GM21515 (cell line): ENCODE measurements at regions not wholly inside any gene's neighbourhood (a gene's known extent, or its start where the extent isn't known, plus 50 kb on each side); places are given as distances from the start of the nearest gene placed in this dataset.
A peak's percentile ranks its signal among the peaks of the same experiment; 100 is the strongest.

Experiments used
- ATAC-seq: cut with Tn5 transposase; IDR thresholded peaks from one replicate; pipeline ENCODE4 v1.9.1; 2021; ENCODE audit not compliant: unreplicated experiment

- ATAC-seq = no peak
Measured at GRCh38 chr1:191140038-191140437, 662.4 kb upstream of the BRINP3 start.

GRCh38 chr1:191142748-191143147 lies 665.1 kb upstream of the BRINP3 start:
- no peak for ATAC-seq

- no peak for ATAC-seq
Measured at GRCh38 chr1:191145834-191146233, 668.2 kb upstream of the BRINP3 start.

GRCh38 chr1:191151321-191151807 lies 673.7 kb upstream of the BRINP3 start:
- no peak for ATAC-seq

GRCh38 chr1:191152776-191153175 lies 675.1 kb upstream of the BRINP3 start:
- ATAC-seq = no peak

GRCh38 chr1:191155178-191155577 lies 677.5 kb upstream of the BRINP3 start:
- no peak for ATAC-seq

- ATAC-seq = no peak
Measured at GRCh38 chr1:191160837-191161236, 683.2 kb upstream of the BRINP3 start.

GRCh38 chr1:191162762-191163161 lies 685.1 kb upstream of the BRINP3 start:
- ATAC-seq = no peak

- ATAC-seq = no peak
Measured at GRCh38 chr1:191163621-191164020, 686.0 kb upstream of the BRINP3 start.

GRCh38 chr1:191174298-191174697 lies 696.6 kb upstream of the BRINP3 start:
- ATAC-seq = peak; percentile 99

- ATAC-seq = no peak
Measured at GRCh38 chr1:191176131-191176530, 698.5 kb upstream of the BRINP3 start.

GRCh38 chr1:191206513-191207207 lies 729.0 kb upstream of the BRINP3 start:
- no peak for ATAC-seq

GRCh38 chr1:191222206-191222605 lies 744.5 kb upstream of the BRINP3 start:
- ATAC-seq = no peak

- ATAC-seq = no peak
Measured at GRCh38 chr1:191240925-191241324, 763.3 kb upstream of the BRINP3 start.

GRCh38 chr1:191255354-191256054 lies 777.8 kb upstream of the BRINP3 start:
- no peak for ATAC-seq

GRCh38 chr1:191256917-191257316 lies 779.3 kb upstream of the BRINP3 start:
- no peak for ATAC-seq

GRCh38 chr1:191260056-191260455 lies 782.4 kb upstream of the BRINP3 start:
- ATAC-seq = no peak

GRCh38 chr1:191261111-191261510 lies 783.4 kb upstream of the BRINP3 start:
- ATAC-seq = no peak

- no peak for ATAC-seq
Measured at GRCh38 chr1:191279266-191279800, 801.7 kb upstream of the BRINP3 start.

- ATAC-seq = no peak
Measured at GRCh38 chr1:191284175-191284574, 806.5 kb upstream of the BRINP3 start.

GRCh38 chr1:191290441-191290840 lies 812.8 kb upstream of the BRINP3 start:
- ATAC-seq = no peak

- ATAC-seq = no peak
Measured at GRCh38 chr1:191305370-191305769, 827.7 kb upstream of the BRINP3 start.
